Adrenal gland (tissue), 9 donors: ENCODE measurements at regions not wholly inside any gene's neighbourhood (a gene's known extent, or its start where the extent isn't known, plus 50 kb on each side); places are given as distances from the start of the nearest gene placed in this dataset.

Experiments used
- DNase-seq, 7 donors: peaks; one replicate each; pipeline ENCODE4 v3.0.0-alpha.2; 2019 to 2020
- H3K27ac ChIP-seq, 5 donors: fragments of 200-600 bp; sonication (generic) in 4 of 5; 1 replicate in 3 of 5; 2 replicates in 2 of 5; pipeline versions ENCODE4 v1.5.1 to v1.8.0; 2016 to 2020; ENCODE audit warnings: mild to moderate bottlenecking in 1 of 5
- H3K27me3 ChIP-seq: fragments of 200-600 bp; 2 replicates; pipeline ENCODE4 v1.8.0; 2021
- H3K36me3 ChIP-seq, 2 donors: fragments of 200-600 bp; replicated peaks in 1 of 2; 1 replicate in 1 of 2; 2 replicates in 1 of 2; pipeline versions ENCODE4 v1.5.1 to v1.8.0; 2018 to 2022
- H3K4me1 ChIP-seq, 2 donors: fragments of 200-600 bp; replicated peaks in 1 of 2; 1 replicate in 1 of 2; 2 replicates in 1 of 2; pipeline versions ENCODE4 v1.5.1 to v1.8.0; 2018 to 2021
- H3K4me3 ChIP-seq, 4 donors: fragments of 200-600 bp; sonication (generic) in 3 of 4; one replicate each; pipeline ENCODE4 v1.5.1; 2016 to 2018
- H3K9me3 ChIP-seq, 3 donors: fragments of 200-600 bp; sonication (generic) in 1 of 3; replicated peaks in 1 of 3; 1 replicate in 2 of 3; 2 replicates in 1 of 3; pipeline versions ENCODE4 v1.5.1 to v1.8.0; 2016 to 2021
- POLR2A ChIP-seq, 2 donors: fragments of 450-650 bp; IDR thresholded peaks; one replicate each; pipeline ENCODE4 v1.6.1; 2017; ENCODE audit warnings: antibody characterized with exemption in 2 of 2, mild to moderate bottlenecking in 2 of 2, moderate library complexity in 1 of 2
- WGBS, 4 donors: extraction: QIAGEN DNeasy Blood & Tissue Kit in 2 of 4; methylation state at CpG; one replicate each; pipeline versions ENCODE4 v1.1.5 to v1.1.7; 2013 to 2017; 5-methylcytosine and 5-hydroxymethylcytosine counted together
- intact Hi-C, 2 donors: fragments of 100-400 bp; cut with DNase I; formaldehyde crosslinking; loops; one replicate each; pipeline versions ENCODE4 v1.14.1 to v1.15.0; 2022 to 2023
- TF ChIP-seq, protein P1 (sequence below), 6 experiments: fragments of 450-650 bp in 4 of 6; fragments of 200-600 bp in 2 of 6; sonication (generic) in 1 of 6; IDR thresholded peaks; 1 replicate in 5 of 6; 2 replicates in 1 of 6; pipeline versions ENCODE4 v1.5.1 to v1.8.0; 2016 to 2021; ENCODE audit warnings: antibody characterized with exemption in 6 of 6, mild to moderate bottlenecking in 2 of 6, moderate library complexity in 1 of 6
- donor health status: healthy with polysubstance abuse.
- donor health status: Bipolar disorder and iron deficiency.
- donor health status: DM: yes; HTN: yes; CAD: no.
- donor health status: DM: no; HTN: no; CAD: no.
- donor health status: DM: no; HTN: no; CAD: no.

DNA sequence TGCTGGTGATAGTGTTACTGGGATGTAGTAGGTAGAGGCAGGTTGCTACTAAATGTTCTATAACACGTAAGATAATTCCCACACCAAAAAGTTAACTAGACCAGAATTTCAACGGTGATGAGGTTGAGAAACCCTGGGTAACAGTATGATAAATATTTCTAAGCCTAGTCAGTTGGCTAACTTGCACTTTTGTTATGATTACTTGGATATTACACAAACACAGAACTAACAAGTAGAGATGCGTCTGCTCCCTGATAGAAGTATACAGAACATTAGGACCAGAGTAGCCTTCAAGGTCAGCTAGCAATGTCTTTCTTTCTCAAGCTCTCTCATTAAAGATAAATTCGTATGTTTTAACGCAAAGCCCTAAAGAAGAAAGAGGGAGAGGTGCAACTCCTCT lies 86.2 kb upstream of the FZD8 start:
- no peak overlapping the region for H3K4me3 ChIP-seq
- no peak overlapping the region for H3K27ac ChIP-seq
- intact Hi-C loops: no loop called here
- no peaks in the 10 kb centered on the region for H3K36me3 ChIP-seq
- no peaks in the 10 kb centered on the region for H3K27me3 ChIP-seq
- no peaks in the 10 kb centered on the region for H3K4me1 ChIP-seq
- H3K9me3 ChIP-seq: no peaks in the 10 kb centered on the region
- 52 to 55% (median 54%) methylated on average over 5 of the region's 5 CpGs for WGBS, 4 donors
- TF ChIP-seq, protein P1, sequence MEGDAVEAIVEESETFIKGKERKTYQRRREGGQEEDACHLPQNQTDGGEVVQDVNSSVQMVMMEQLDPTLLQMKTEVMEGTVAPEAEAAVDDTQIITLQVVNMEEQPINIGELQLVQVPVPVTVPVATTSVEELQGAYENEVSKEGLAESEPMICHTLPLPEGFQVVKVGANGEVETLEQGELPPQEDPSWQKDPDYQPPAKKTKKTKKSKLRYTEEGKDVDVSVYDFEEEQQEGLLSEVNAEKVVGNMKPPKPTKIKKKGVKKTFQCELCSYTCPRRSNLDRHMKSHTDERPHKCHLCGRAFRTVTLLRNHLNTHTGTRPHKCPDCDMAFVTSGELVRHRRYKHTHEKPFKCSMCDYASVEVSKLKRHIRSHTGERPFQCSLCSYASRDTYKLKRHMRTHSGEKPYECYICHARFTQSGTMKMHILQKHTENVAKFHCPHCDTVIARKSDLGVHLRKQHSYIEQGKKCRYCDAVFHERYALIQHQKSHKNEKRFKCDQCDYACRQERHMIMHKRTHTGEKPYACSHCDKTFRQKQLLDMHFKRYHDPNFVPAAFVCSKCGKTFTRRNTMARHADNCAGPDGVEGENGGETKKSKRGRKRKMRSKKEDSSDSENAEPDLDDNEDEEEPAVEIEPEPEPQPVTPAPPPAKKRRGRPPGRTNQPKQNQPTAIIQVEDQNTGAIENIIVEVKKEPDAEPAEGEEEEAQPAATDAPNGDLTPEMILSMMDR (IDR thresholded peaks at IDR 0.05): no peak
- TF ChIP-seq POLR2A (IDR thresholded peaks at IDR 0.05): no peak
- no peak for DNase-seq

DNA sequence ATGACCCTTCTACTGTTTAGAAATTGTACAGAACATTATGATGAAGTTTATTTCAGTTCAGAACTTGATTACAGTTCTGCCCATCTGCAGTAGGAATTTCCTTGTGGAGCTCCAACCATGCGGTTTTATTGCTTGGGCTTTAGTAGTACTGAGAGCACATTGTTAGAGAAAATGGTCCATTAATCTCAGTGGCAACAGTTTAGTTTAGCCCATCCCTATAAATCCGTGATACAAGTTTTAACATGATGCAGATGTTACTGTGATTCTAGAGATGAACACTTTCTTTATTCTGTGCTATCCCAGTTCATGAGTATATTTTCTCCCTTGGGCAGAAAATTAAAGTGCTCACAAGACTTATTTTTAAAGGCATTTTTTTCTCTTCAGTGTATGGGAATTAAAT lies 84.8 kb upstream of the FZD8 start:
- no peak for TF ChIP-seq POLR2A (IDR thresholded peaks at IDR 0.05)
- TF ChIP-seq, protein P1 (IDR thresholded peaks at IDR 0.05): no peak
- no peaks in the 10 kb centered on the region for H3K4me1 ChIP-seq
- no peak for DNase-seq
- H3K27ac ChIP-seq: no peak overlapping the region
- no peak overlapping the region for H3K4me3 ChIP-seq
- no peaks in the 10 kb centered on the region for H3K27me3 ChIP-seq
- 53 to 65% (median 60%) methylated on average over 2 of the region's 2 CpGs for WGBS, 4 donors
- intact Hi-C loops: no loop called here
- H3K36me3 ChIP-seq: no peaks in the 10 kb centered on the region
- no peaks in the 10 kb centered on the region for H3K9me3 ChIP-seq

DNA sequence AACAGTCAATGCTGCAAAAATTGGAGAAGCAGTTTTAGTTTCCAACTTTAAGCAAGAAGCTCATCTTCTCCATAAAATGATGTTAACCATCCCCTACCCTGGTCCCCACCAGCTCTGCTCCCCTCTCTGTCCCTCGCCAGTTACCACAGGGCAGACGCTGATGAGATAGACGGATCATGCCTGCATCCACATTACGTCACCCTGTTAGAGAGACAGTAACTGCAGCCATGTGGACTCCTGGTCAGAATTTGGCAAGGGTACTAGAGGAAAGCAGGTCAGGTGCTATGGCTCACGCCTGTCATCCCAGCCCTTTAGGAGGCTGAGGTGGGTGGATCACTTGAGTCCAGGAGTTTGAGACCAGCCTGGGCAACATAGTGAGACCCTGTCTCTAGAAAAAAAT lies 81.9 kb upstream of the FZD8 start:
- H3K27ac ChIP-seq: no peak overlapping the region
- H3K4me3 ChIP-seq: no peak overlapping the region
- intact Hi-C loops: no loop called here
- WGBS, 4 donors: 77 to 86% (median 84%) methylated on average over 3 to 5 of the region's 5 CpGs
- no peak for TF ChIP-seq POLR2A (IDR thresholded peaks at IDR 0.05)
- TF ChIP-seq, protein P1 (IDR thresholded peaks at IDR 0.05): no peak
- DNase-seq: no peak
- H3K4me1 ChIP-seq: no peaks in the 10 kb centered on the region
- no peaks in the 10 kb centered on the region for H3K27me3 ChIP-seq
- H3K9me3 ChIP-seq: no peaks in the 10 kb centered on the region
- H3K36me3 ChIP-seq: no peaks in the 10 kb centered on the region

DNA sequence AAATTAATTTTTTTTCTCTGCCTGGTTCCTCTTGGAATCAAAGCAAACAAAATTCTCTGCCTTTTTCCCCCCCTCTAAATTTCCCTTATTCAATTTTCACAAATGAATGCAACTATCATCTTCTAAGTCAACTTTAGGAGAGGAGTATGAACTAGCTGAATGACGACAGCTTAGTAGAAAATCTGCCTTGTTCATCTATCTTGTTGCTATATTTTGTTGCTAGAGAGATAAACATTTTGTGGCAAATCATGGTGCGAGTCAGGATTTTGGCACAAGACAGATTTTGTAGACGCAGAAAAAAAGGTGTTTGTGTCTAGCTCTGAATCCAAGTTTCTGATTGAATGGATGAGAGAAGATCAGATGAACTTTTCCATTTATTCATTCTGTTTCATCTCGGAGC lies 81.0 kb upstream of the FZD8 start:
- Histone ChIP-seq H3K27me3 (no peaks in the 10 kb centered on the region), H3K4me3 (no peak overlapping the region), H3K4me1 (no peaks in the 10 kb centered on the region), H3K27ac (no peak overlapping the region), H3K9me3 (no peaks in the 10 kb centered on the region), H3K36me3 (no peaks in the 10 kb centered on the region)
- 74 to 80% (median 79%) methylated on average over 4 of the region's 4 CpGs for WGBS, 4 donors
- intact Hi-C loops: no loop called here
- no peak for TF ChIP-seq POLR2A (IDR thresholded peaks at IDR 0.05)
- TF ChIP-seq, protein P1 (IDR thresholded peaks at IDR 0.05): no peak
- no peak for DNase-seq
